HG03378 (cell line): ENCODE measurements at regions not wholly inside any gene's neighbourhood (a gene's known extent, or its start where the extent isn't known, plus 50 kb on each side); places are given as distances from the start of the nearest gene placed in this dataset.

Experiments
- ATAC-seq: cut with Tn5 transposase; IDR thresholded peaks from one replicate; pipeline ENCODE4 v1.9.1; 2021; ENCODE audit warnings: mild to moderate bottlenecking, moderate library complexity; ENCODE audit not compliant: unreplicated experiment

- no peak for ATAC-seq
Measured at GRCh38 chr13:59547950-59548349, 615.8 kb downstream of the DIAPH3 start.

GRCh38 chr13:59562924-59563323 is 600.8 kb downstream of the DIAPH3 start:
- ATAC-seq = no peak

- no peak for ATAC-seq
Measured at GRCh38 chr13:59566561-59566960, 597.2 kb downstream of the DIAPH3 start.

GRCh38 chr13:59568306-59568705 is 595.4 kb downstream of the DIAPH3 start:
- no peak for ATAC-seq

- no peak for ATAC-seq
Measured at GRCh38 chr13:59570204-59570603, 593.5 kb downstream of the DIAPH3 start.

- ATAC-seq = no peak
Measured at GRCh38 chr13:59584101-59584500, 579.6 kb downstream of the DIAPH3 start.

GRCh38 chr13:59584761-59585670 is 578.7 kb downstream of the DIAPH3 start:
- no peak for ATAC-seq

GRCh38 chr13:59587030-59587429 is 576.7 kb downstream of the DIAPH3 start:
- ATAC-seq = no peak

- no peak for ATAC-seq
Measured at GRCh38 chr13:59587971-59588716, 575.6 kb downstream of the DIAPH3 start.

- ATAC-seq = no peak
Measured at GRCh38 chr13:59588717-59589067, 575.0 kb downstream of the DIAPH3 start.

- ATAC-seq = no peak
Measured at GRCh38 chr13:59601993-59602392, 561.7 kb downstream of the DIAPH3 start.

GRCh38 chr13:59603646-59604045 is 560.1 kb downstream of the DIAPH3 start:
- no peak for ATAC-seq

- ATAC-seq = no peak
Measured at GRCh38 chr13:59607172-59607571, 556.6 kb downstream of the DIAPH3 start.

GRCh38 chr13:59607780-59608233 is 555.9 kb downstream of the DIAPH3 start:
- no peak for ATAC-seq

GRCh38 chr13:59609421-59609820 is 554.3 kb downstream of the DIAPH3 start:
- ATAC-seq = no peak
